Colonic mucosa (tissue), 4 donors: ENCODE measurements at regions not wholly inside any gene's neighbourhood (a gene's known extent, or its start where the extent isn't known, plus 50 kb on each side); places are given as distances from the start of the nearest gene placed in this dataset.
A peak's percentile ranks its signal among the peaks of the same experiment; 100 is the strongest.

Source experiments
- DNase-seq: peaks from one replicate; pipeline ENCODE4 v3.0.0-alpha.2; 2020
- H3K27ac ChIP-seq: fragments of 200-600 bp; one replicate; pipeline ENCODE4 v1.8.0; 2021
- H3K27me3 ChIP-seq: fragments of 200-600 bp; one replicate; pipeline ENCODE4 v1.8.0; 2021
- H3K36me3 ChIP-seq: fragments of 200-600 bp; one replicate; pipeline ENCODE4 v1.8.0; 2021
- H3K4me1 ChIP-seq: fragments of 200-600 bp; one replicate; pipeline ENCODE4 v1.8.0; 2021; ENCODE audit warnings: mild to moderate bottlenecking
- H3K4me3 ChIP-seq: fragments of 200-600 bp; one replicate; pipeline ENCODE4 v1.8.0; 2021
- H3K9ac ChIP-seq, 2 donors: one replicate each; pipeline ENCODE4 v1.7.0; 2013; ENCODE audit warnings: control low read depth in 2 of 2, low read depth in 2 of 2, low read length in 2 of 2
- H3K9me3 ChIP-seq: fragments of 200-600 bp; one replicate; pipeline ENCODE4 v1.8.0; 2021
- intact Hi-C: fragments of 100-400 bp; cut with DNase I; formaldehyde crosslinking; loops from one replicate; pipeline ENCODE4 v1.14.1; 2022
- TF ChIP-seq, protein P1 (sequence below): fragments of 200-600 bp; IDR thresholded peaks from one replicate; pipeline ENCODE4 v1.8.0; 2022; ENCODE audit warnings: antibody characterized with exemption, mild to moderate bottlenecking
- donor health status: healthy.
- donor health status: DM: no; HTN: no; CAD: no.
- donor health status: DM: no; HTN: no; CAD: no.

DNA sequence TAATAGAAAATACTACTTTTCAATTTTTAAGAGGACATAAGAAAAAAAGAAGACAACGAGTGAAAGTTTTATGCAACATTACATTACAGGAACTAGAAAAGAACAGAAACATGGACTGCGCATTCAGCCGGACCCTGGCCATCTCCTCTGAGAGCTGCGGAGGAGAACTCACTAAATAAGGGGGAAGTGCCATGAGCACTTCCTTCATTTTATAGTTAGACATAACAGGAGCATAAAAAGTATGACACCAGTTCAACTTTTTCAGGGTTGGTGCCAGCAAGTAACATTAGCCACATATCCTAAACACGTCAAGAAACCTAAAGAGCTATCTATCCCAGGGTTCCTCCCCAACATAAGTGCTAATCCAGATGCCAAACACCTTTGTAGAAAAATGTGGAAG is 78.0 kb upstream of the SERTAD2 start:
- Histone ChIP-seq H3K9me3 (no peaks in the 10 kb centered on the region), H3K27me3 (no peaks in the 10 kb centered on the region), H3K4me1 (peaks cover 6% of the 10 kb centered on the region), H3K9ac (peak overlapping the region in 1 of 2 donors; percentile 83), H3K27ac (peak overlapping the region; percentile 58), H3K4me3 (no peak overlapping the region), H3K36me3 (no peaks in the 10 kb centered on the region)
- TF ChIP-seq, protein P1, sequence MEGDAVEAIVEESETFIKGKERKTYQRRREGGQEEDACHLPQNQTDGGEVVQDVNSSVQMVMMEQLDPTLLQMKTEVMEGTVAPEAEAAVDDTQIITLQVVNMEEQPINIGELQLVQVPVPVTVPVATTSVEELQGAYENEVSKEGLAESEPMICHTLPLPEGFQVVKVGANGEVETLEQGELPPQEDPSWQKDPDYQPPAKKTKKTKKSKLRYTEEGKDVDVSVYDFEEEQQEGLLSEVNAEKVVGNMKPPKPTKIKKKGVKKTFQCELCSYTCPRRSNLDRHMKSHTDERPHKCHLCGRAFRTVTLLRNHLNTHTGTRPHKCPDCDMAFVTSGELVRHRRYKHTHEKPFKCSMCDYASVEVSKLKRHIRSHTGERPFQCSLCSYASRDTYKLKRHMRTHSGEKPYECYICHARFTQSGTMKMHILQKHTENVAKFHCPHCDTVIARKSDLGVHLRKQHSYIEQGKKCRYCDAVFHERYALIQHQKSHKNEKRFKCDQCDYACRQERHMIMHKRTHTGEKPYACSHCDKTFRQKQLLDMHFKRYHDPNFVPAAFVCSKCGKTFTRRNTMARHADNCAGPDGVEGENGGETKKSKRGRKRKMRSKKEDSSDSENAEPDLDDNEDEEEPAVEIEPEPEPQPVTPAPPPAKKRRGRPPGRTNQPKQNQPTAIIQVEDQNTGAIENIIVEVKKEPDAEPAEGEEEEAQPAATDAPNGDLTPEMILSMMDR, result no peak
- no peak for DNase-seq
- intact Hi-C loops, result no loop called here

DNA sequence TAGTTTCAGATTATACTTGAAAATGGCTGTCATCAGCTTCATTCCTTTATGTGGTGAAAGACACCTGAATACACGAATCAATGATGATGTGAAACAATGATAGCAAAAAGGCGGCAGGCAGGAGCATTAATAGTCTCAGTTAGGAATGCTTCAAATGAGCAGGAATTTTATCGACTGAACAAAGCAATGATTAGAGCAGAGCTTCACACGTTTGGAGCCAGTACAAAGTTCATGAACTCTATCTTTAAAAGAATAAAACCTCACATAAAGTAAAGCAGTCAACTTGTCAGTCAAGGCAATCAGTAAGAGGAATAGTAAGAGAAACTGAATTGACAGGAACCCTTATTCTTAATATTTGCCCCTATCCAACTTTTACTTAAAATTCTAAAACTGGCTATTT is 78.4 kb upstream of the SERTAD2 start:
- H3K4me3 ChIP-seq, result no peak overlapping the region
- TF ChIP-seq, protein P1, result no peak
- peaks cover 6% of the 10 kb centered on the region for H3K4me1 ChIP-seq
- H3K9ac ChIP-seq, result peak overlapping the region in 1 of 2 donors; percentile 7
- H3K27me3 ChIP-seq, result no peaks in the 10 kb centered on the region
- no peak for DNase-seq
- no peaks in the 10 kb centered on the region for H3K36me3 ChIP-seq
- no peaks in the 10 kb centered on the region for H3K9me3 ChIP-seq
- peak overlapping the region; percentile 58 for H3K27ac ChIP-seq
- intact Hi-C loops, result no loop called here

DNA sequence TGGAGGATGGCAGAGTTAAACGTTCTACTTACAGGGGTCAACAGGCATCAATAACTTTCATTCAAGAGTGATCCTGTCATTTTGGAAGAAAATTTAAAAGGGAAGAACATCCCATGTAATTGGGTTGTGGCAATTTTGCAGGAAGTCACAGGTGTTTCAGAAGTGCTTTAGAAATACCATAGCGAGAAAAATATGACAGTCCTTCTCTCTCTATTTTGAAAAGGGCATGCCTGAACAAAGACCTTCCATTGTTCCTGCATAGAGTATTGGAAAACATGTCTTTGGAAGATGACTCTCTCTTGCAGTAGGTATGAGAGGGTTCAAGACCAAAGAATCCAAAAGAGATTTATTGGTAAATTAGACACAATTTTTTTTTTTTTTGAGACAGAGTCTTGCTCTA is 81.8 kb upstream of the SERTAD2 start:
- no peaks in the 10 kb centered on the region for H3K4me1 ChIP-seq
- intact Hi-C loops, result no loop called here
- DNase-seq, result no peak

DNA sequence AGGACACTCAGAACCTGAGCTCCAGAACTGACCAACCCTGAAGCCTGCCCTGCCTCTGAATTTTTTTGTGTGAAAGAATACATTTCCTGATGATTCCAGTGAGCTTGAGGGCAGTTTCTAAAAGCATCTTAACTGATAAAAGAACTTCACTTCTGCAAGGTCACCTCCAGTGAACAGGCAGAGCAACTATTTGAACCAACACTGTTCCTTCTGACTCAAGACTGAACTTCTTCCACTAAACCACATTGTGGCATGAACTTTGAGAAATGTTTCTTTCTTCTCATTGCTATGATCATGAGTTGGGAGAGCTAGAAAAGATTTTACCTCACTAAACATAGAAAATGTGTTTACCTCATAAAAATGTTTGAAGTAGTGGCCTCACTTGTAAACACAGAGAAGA is 83.8 kb upstream of the SERTAD2 start:
- Histone ChIP-seq H3K36me3 (no peaks in the 10 kb centered on the region), H3K27me3 (no peaks in the 10 kb centered on the region), H3K4me3 (no peak overlapping the region), H3K4me1 (no peaks in the 10 kb centered on the region), H3K9ac (no peak overlapping the region), H3K9me3 (no peaks in the 10 kb centered on the region), H3K27ac (no peak overlapping the region)
- TF ChIP-seq, protein P1, result no peak
- no peak for DNase-seq
- intact Hi-C loops, result no loop called here

More for the DNA sequence above, 81.8 kb upstream of the SERTAD2 start:
- Histone ChIP-seq H3K9me3 (no peaks in the 10 kb centered on the region), H3K27me3 (no peaks in the 10 kb centered on the region), H3K36me3 (no peaks in the 10 kb centered on the region), H3K4me3 (no peak overlapping the region), H3K27ac (no peak overlapping the region), H3K9ac (no peak overlapping the region)
- TF ChIP-seq, protein P1, result no peak

DNA sequence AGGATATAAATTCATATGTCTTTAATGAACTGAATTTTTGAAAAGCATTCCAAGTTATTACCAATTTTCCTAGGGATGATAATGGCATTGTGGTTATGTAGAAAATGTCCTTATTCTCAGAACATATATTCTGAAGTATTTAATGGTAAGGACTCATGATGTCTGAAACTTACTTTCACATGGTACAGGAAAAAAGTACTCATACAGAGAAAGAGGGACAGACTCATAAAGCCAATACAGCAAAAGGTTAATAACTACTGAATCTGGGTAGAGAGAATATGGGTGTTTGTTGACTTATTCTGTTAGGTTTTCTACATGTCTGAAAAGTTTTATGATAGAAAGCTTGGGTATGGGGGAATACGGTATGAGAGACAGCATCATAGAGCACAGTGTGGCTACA is 84.3 kb upstream of the SERTAD2 start:
- Histone ChIP-seq H3K27me3 (no peaks in the 10 kb centered on the region), H3K27ac (no peak overlapping the region), H3K9me3 (no peaks in the 10 kb centered on the region), H3K9ac (no peak overlapping the region), H3K36me3 (no peaks in the 10 kb centered on the region), H3K4me3 (no peak overlapping the region), H3K4me1 (no peaks in the 10 kb centered on the region)
- intact Hi-C loops, result no loop called here
- TF ChIP-seq, protein P1, result no peak
- no peak for DNase-seq

DNA sequence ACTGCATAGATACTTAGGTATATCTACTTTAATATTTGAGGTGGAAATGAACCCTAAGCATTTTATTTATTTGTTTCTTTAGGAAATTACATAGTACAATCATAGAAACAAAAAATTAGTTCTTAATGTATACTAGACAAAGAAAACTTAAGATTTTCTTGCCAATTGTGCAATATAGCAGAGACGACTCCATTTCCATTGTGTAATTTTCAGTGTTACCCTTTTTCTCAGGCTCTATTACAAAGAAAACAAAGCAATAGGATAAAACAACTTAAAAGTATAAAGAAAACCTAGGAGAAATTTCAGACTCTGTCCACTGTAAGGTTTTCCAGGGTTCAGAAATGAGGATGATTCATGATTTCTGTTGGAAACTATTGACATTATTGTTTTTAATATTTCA is 89.0 kb upstream of the SERTAD2 start:
- Histone ChIP-seq H3K9ac (no peak overlapping the region), H3K4me3 (no peak overlapping the region), H3K4me1 (no peaks in the 10 kb centered on the region), H3K36me3 (no peaks in the 10 kb centered on the region), H3K27ac (no peak overlapping the region), H3K27me3 (no peaks in the 10 kb centered on the region), H3K9me3 (no peaks in the 10 kb centered on the region)
- DNase-seq, result no peak
- TF ChIP-seq, protein P1, result no peak
- intact Hi-C loops, result no loop called here
